ENCODE measurements at regions not wholly inside any gene's neighbourhood (a gene's known extent, or its start where the extent isn't known, plus 50 kb on each side); places are given as distances from the start of the nearest gene placed in this dataset.

DNA sequence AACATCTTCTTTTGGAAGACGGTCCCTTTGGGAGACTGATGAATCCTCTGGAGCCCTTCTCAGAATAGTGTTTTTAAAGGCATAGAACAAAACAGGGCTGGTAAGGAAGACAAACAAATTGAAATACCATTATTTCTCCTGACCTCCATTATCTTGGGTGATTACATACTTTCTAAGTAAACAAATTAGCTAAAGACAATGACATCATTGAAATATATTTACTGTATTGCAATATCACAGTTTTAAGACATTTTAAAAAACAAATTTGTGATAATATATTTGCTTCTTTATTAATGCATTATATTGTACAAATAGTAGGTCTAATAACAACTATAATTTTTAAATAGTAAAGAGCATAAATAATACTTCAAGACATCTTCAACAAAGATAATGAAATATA lies 152.2 kb upstream of the CDK1 start:
- peaks cover 45% of the 10 kb centered on the region for H3K4me1 Mint-ChIP-seq (ENCODE audit: low read depth)
- TF ChIP-seq, protein P1, sequence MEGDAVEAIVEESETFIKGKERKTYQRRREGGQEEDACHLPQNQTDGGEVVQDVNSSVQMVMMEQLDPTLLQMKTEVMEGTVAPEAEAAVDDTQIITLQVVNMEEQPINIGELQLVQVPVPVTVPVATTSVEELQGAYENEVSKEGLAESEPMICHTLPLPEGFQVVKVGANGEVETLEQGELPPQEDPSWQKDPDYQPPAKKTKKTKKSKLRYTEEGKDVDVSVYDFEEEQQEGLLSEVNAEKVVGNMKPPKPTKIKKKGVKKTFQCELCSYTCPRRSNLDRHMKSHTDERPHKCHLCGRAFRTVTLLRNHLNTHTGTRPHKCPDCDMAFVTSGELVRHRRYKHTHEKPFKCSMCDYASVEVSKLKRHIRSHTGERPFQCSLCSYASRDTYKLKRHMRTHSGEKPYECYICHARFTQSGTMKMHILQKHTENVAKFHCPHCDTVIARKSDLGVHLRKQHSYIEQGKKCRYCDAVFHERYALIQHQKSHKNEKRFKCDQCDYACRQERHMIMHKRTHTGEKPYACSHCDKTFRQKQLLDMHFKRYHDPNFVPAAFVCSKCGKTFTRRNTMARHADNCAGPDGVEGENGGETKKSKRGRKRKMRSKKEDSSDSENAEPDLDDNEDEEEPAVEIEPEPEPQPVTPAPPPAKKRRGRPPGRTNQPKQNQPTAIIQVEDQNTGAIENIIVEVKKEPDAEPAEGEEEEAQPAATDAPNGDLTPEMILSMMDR (IDR thresholded peaks at IDR 0.05; ENCODE audit: unreplicated experiment): no peak
- H3K9me3 Mint-ChIP-seq (ENCODE audit: low read depth): no peaks in the 10 kb centered on the region
- H3K4me3 Mint-ChIP-seq (ENCODE audit: low read depth): no peak overlapping the region
- H3K27ac Mint-ChIP-seq: no peak overlapping the region
- DNase-seq (ENCODE audit: low spot score, unreplicated experiment): no peak
- H3K27me3 Mint-ChIP-seq: no peaks in the 10 kb centered on the region
- H3K36me3 Mint-ChIP-seq (ENCODE audit: insufficient read depth): no peaks in the 10 kb centered on the region

DNA sequence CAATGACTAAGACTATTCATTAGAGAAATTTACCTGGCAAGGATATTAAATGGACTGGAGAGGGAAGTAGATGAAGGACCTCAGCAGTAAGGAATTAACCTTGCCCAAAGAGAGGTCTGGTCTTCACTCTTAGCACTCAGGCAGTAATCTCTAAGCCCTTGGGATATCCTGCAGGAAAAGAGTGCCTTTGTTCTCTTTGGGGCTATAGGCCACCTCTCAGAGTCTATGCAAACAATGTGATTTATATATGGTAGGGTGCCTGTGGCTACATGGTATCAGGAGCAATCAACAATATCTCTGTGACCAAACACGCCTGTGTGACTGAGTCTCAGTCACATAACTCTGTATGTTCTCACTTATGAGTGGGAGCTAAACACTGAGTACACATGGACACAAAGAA lies 154.7 kb upstream of the CDK1 start:
- Mint-ChIP-seq H3K27ac (peak overlapping the region; percentile 79), H3K36me3 (ENCODE audit: insufficient read depth) (no peaks in the 10 kb centered on the region), H3K9me3 (ENCODE audit: low read depth) (no peaks in the 10 kb centered on the region), H3K4me3 (ENCODE audit: low read depth) (no peak overlapping the region), H3K4me1 (ENCODE audit: low read depth) (peaks cover 40% of the 10 kb centered on the region), H3K27me3 (no peaks in the 10 kb centered on the region)
- DNase-seq (ENCODE audit: low spot score, unreplicated experiment): no peak
- TF ChIP-seq, protein P1 (IDR thresholded peaks at IDR 0.05; ENCODE audit: unreplicated experiment): no peak

DNA sequence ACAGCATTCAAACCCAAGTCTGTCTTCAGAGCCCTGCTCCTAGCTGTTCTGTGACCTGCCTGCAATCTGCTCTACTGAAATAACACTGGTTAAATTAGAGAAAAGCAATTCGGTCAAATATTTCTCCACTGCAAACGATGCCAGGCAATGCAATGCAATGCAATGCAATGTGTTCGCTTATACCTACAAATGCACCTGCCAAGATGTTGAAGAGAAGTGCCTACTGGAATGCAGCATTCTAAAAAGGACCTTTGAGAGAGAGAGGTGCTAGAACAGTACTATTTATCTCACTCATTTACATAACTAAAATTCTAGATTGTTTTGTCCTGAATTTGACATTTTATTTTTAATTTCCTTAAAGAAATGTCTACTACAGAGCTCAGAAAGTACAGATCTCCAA lies 157.3 kb upstream of the CDK1 start:
- no peaks in the 10 kb centered on the region for H3K9me3 Mint-ChIP-seq (ENCODE audit: low read depth)
- TF ChIP-seq, protein P1 (IDR thresholded peaks at IDR 0.05; ENCODE audit: unreplicated experiment): no peak
- no peak overlapping the region for H3K4me3 Mint-ChIP-seq (ENCODE audit: low read depth)
- H3K27me3 Mint-ChIP-seq: no peaks in the 10 kb centered on the region
- peaks cover 25% of the 10 kb centered on the region for H3K4me1 Mint-ChIP-seq (ENCODE audit: low read depth)
- H3K27ac Mint-ChIP-seq: no peak overlapping the region
- no peak for DNase-seq (ENCODE audit: low spot score, unreplicated experiment)
- no peaks in the 10 kb centered on the region for H3K36me3 Mint-ChIP-seq (ENCODE audit: insufficient read depth)

DNA sequence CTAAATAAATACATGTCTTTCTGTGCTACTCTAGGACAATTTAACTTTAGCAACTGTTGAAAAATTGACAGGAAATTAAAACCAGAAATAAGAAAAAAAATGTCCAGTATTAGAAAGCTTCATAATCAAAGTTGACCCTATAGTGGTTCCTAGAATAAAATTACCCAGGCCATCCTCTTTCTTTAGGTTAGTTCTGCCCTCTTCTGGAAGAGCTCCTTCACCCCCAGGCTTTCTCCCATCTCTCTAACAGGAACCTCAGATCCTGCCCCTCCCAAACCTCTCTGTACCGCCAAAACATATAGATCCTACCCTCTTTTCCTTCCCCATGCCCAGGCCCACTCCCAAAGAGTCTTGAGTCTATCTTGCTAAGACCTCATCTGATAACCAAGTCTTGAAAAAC lies 159.4 kb upstream of the CDK1 start:
- H3K27me3 Mint-ChIP-seq: no peaks in the 10 kb centered on the region
- TF ChIP-seq, protein P1 (IDR thresholded peaks at IDR 0.05; ENCODE audit: unreplicated experiment): no peak
- peak overlapping the region; percentile 18 for H3K27ac Mint-ChIP-seq
- H3K9me3 Mint-ChIP-seq (ENCODE audit: low read depth): no peaks in the 10 kb centered on the region
- no peak overlapping the region for H3K4me3 Mint-ChIP-seq (ENCODE audit: low read depth)
- H3K36me3 Mint-ChIP-seq (ENCODE audit: insufficient read depth): no peaks in the 10 kb centered on the region
- peaks cover 17% of the 10 kb centered on the region for H3K4me1 Mint-ChIP-seq (ENCODE audit: low read depth)
- DNase-seq (ENCODE audit: low spot score, unreplicated experiment): no peak

DNA sequence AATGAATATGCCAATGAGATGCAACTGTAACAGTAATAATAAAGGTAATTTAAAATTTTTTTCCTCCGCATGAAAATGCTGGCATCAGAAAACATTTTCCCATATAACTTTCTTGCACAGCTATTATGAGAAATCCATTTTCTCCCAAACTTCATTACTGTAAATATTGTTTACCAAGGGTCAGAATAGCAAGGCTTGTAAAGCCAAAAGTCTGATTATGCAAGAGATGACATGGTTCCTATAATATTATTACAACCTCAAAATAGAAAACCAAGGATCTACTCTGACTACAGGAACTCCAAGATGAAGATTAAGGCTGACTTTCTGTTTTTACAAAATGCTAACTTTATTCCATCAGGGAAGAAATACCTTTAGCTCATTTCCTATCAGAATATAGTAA lies 162.7 kb upstream of the CDK1 start:
- H3K27ac Mint-ChIP-seq: no peak overlapping the region
- DNase-seq (ENCODE audit: low spot score, unreplicated experiment): no peak
- H3K4me1 Mint-ChIP-seq (ENCODE audit: low read depth): peaks cover 3% of the 10 kb centered on the region
- no peaks in the 10 kb centered on the region for H3K9me3 Mint-ChIP-seq (ENCODE audit: low read depth)
- H3K4me3 Mint-ChIP-seq (ENCODE audit: low read depth): no peak overlapping the region
- H3K36me3 Mint-ChIP-seq (ENCODE audit: insufficient read depth): no peaks in the 10 kb centered on the region
- H3K27me3 Mint-ChIP-seq: no peaks in the 10 kb centered on the region
- TF ChIP-seq, protein P1 (IDR thresholded peaks at IDR 0.05; ENCODE audit: unreplicated experiment): no peak

Data from progenitor cell of endocrine pancreas (in vitro differentiated cells).